ENCODE measurements at regions not wholly inside any gene's neighbourhood (a gene's known extent, or its start where the extent isn't known, plus 50 kb on each side); places are given as distances from the start of the nearest gene placed in this dataset.

GRCh38 chr4:12053556-12053955 lies 624.9 kb upstream of the HS3ST1 start:
- H3K36me3 ChIP-seq (ENCODE audit: control insufficient read depth in 2 of 2, insufficient read depth in 1 of 2, low read length in 2 of 2) = no peaks in the 10 kb centered on the region
- no peak overlapping the region for H3K4me3 ChIP-seq (ENCODE audit: low read depth, low read length)
- TF ChIP-seq ZNF645 (tag by site-specific recombination; IDR thresholded peaks at IDR 0.05) = no peak
- POLR2A ChIA-PET = no interaction called here
- no peaks in the 10 kb centered on the region for H3K9me3 ChIP-seq (ENCODE audit: control insufficient read depth, insufficient read depth, low read depth, low read length)
- no peak overlapping the region for H3K27ac ChIP-seq (ENCODE audit: extremely low read depth, low read depth, low read length)
- CTCF ChIA-PET = no interaction called here
- H3K4me1 ChIP-seq (ENCODE audit: control insufficient read depth, insufficient read depth, low read length) = no peaks in the 10 kb centered on the region

DNA sequence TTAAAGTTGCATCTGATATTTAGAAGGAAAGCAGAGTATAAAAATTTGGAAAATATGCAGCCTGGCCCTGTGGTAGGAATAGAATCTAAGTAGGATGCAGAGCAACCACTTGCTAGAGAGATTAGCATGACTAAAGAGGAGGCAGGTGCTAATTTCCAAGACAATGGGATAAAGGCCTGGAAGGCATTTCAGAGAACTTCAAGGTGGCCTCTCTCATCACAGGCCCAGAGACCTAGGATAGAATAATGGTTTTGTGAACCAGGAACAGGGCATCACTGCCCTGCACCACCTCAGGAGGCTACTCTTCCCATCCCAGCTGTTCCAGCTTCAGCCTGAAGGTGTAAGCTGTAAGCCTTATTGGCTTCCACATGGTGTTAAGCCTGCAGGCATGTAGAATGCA lies 621.7 kb upstream of the HS3ST1 start:
- Histone ChIP-seq H3K9me3 (ENCODE audit: control insufficient read depth, insufficient read depth, low read depth, low read length) (no peaks in the 10 kb centered on the region), H3K4me1 (ENCODE audit: control insufficient read depth, insufficient read depth, low read length) (no peaks in the 10 kb centered on the region), H3K36me3 (ENCODE audit: control insufficient read depth in 2 of 2, insufficient read depth in 1 of 2, low read length in 2 of 2) (no peaks in the 10 kb centered on the region), H3K4me3 (ENCODE audit: low read depth, low read length) (no peak overlapping the region), H3K27ac (ENCODE audit: extremely low read depth, low read depth, low read length) (no peak overlapping the region)
- ChIA-PET CTCF (no interaction called here), POLR2A (no interaction called here)
- TF ChIP-seq ZNF18 (tag by site-specific recombination; IDR thresholded peaks at IDR 0.05) = no peak
- TF ChIP-seq KLF8 (tag by site-specific recombination; IDR thresholded peaks at IDR 0.05) = no peak
- TF ChIP-seq ZNF501 (tag by site-specific recombination; IDR thresholded peaks at IDR 0.05) = no peak
- no peak for TF ChIP-seq ZNF843 (tag by site-specific recombination; IDR thresholded peaks at IDR 0.05)
- TF ChIP-seq BCL6B (tag by site-specific recombination; IDR thresholded peaks at IDR 0.05) = no peak
- TF ChIP-seq ZNF302 (tag by site-specific recombination; IDR thresholded peaks at IDR 0.05; ENCODE audit: low read depth) = no peak
- no peak for TF ChIP-seq ZNF830 (tag by site-specific recombination; IDR thresholded peaks at IDR 0.05; ENCODE audit: low read depth)
- no peak for TF ChIP-seq ZNF585B (tag by site-specific recombination; IDR thresholded peaks at IDR 0.05)
- no peak for TF ChIP-seq ZNF132 (tag by site-specific recombination; IDR thresholded peaks at IDR 0.05; ENCODE audit: borderline replicate concordance)
- no peak for TF ChIP-seq RBAK (tag by site-specific recombination; IDR thresholded peaks at IDR 0.05)
- no peak for TF ChIP-seq ZNF214 (tag by site-specific recombination; IDR thresholded peaks at IDR 0.05; ENCODE audit: borderline replicate concordance)
- no peak for TF ChIP-seq ZNF639 (tag by site-specific recombination; IDR thresholded peaks at IDR 0.05)
- TF ChIP-seq ZNF146 (tag by site-specific recombination; IDR thresholded peaks at IDR 0.05) = no peak
- TF ChIP-seq ZNF785 (tag by site-specific recombination; IDR thresholded peaks at IDR 0.05) = no peak
- no peak for TF ChIP-seq ZNF335 (tag by site-specific recombination; conservative IDR thresholded peaks at IDR 0.05)
- no peak for TF ChIP-seq ZSCAN4 (tag by site-specific recombination; IDR thresholded peaks at IDR 0.05)
- no peak for TF ChIP-seq GLIS2 (tag by site-specific recombination; IDR thresholded peaks at IDR 0.05)
